Prostate gland (tissue), 2 donors: ENCODE measurements at regions not wholly inside any gene's neighbourhood (a gene's known extent, or its start where the extent isn't known, plus 50 kb on each side); places are given as distances from the start of the nearest gene placed in this dataset.

Experiments used
- DNase-seq: peaks from one replicate; pipeline ENCODE4 v3.0.0-alpha.2; 2019; ENCODE audit warnings: low spot score
- H3K27ac ChIP-seq, 2 donors: fragments of 200-600 bp; sonication (generic); 2 replicates each; pipeline ENCODE4 v1.5.1; 2017 to 2019
- H3K27me3 ChIP-seq: fragments of 200-600 bp; sonication (generic); replicated peaks from 2 replicates; pipeline ENCODE4 v1.5.1; 2019; ENCODE audit not compliant: insufficient read depth
- H3K36me3 ChIP-seq, 2 donors: fragments of 200-600 bp; sonication (generic); 1 replicate in 1 of 2; 2 replicates in 1 of 2; pipeline versions ENCODE4 v1.5.1 to v1.8.1; 2017 to 2019
- H3K4me1 ChIP-seq: fragments of 200-600 bp; sonication (generic); replicated peaks from 2 replicates; pipeline ENCODE4 v1.5.1; 2019
- H3K4me3 ChIP-seq, 2 donors: fragments of 200-600 bp; sonication (generic); 2 replicates each; pipeline ENCODE4 v1.5.1; 2017 to 2019
- H3K9me3 ChIP-seq: fragments of 200-600 bp; sonication (generic); 2 replicates; pipeline ENCODE4 v1.5.1; 2017
- CTCF ChIP-seq, 4 experiments: fragments of 200-600 bp in 2 of 4; fragments of 450-650 bp in 2 of 4; sonication (generic) in 2 of 4; IDR thresholded peaks; 1 replicate in 3 of 4; 2 replicates in 1 of 4; pipeline ENCODE4 v1.5.1; 2016 to 2019; ENCODE audit warnings: antibody characterized with exemption in 4 of 4, mild to moderate bottlenecking in 2 of 4, moderate library complexity in 2 of 4
- POLR2A ChIP-seq: fragments of 450-650 bp; IDR thresholded peaks from one replicate; pipeline ENCODE4 v1.6.1; 2016; ENCODE audit warnings: antibody characterized with exemption, mild to moderate bottlenecking
- POLR2AphosphoS5 ChIP-seq: sonication (generic); formaldehyde crosslinking; IDR thresholded peaks from one replicate; pipeline ENCODE4 v1.6.1; 2017; ENCODE audit warnings: antibody characterized with exemption
- WGBS: methylation state at CpG from one replicate; pipeline ENCODE4 v1.1.5; 2018; 5-methylcytosine and 5-hydroxymethylcytosine counted together
- intact Hi-C: fragments of 100-400 bp; cut with DNase I; formaldehyde crosslinking; loops from one replicate; pipeline ENCODE4 v1.14.2; 2022

- TF ChIP-seq CTCF (IDR thresholded peaks at IDR 0.05) (no peak), POLR2A (no peak), POLR2AphosphoS5 (no peak)
- H3K27me3 ChIP-seq = no peaks in the 10 kb centered on the region
- no peak overlapping the region for H3K4me3 ChIP-seq
- intact Hi-C loops = no loop called here
- DNase-seq = no peak
- no peak overlapping the region for H3K27ac ChIP-seq
- no peaks in the 10 kb centered on the region for H3K9me3 ChIP-seq
- H3K36me3 ChIP-seq = no peaks in the 10 kb centered on the region
- WGBS = 94% methylated on average over 1 of the region's 1 CpG
- H3K4me1 ChIP-seq = no peaks in the 10 kb centered on the region
Measured at GRCh38 chr4:19857991-19858390, 393.7 kb upstream of the SLIT2 start.

GRCh38 chr4:19857380-19857779 is 394.3 kb upstream of the SLIT2 start:
- Histone ChIP-seq H3K27me3 (no peaks in the 10 kb centered on the region), H3K4me1 (no peaks in the 10 kb centered on the region), H3K9me3 (no peaks in the 10 kb centered on the region), H3K27ac (no peak overlapping the region), H3K36me3 (no peaks in the 10 kb centered on the region), H3K4me3 (no peak overlapping the region)
- TF ChIP-seq POLR2A (no peak), POLR2AphosphoS5 (no peak), CTCF (IDR thresholded peaks at IDR 0.05) (no peak)
- DNase-seq = no peak
- intact Hi-C loops = no loop called here
- 52% methylated on average over 2 of the region's 2 CpGs for WGBS

GRCh38 chr4:19850909-19851308 is 400.8 kb upstream of the SLIT2 start:
- intact Hi-C loops = no loop called here
- H3K27me3 ChIP-seq = no peaks in the 10 kb centered on the region
- H3K27ac ChIP-seq = no peak overlapping the region
- TF ChIP-seq CTCF (IDR thresholded peaks at IDR 0.05) (no peak), POLR2A (no peak), POLR2AphosphoS5 (no peak)
- DNase-seq = no peak
- H3K9me3 ChIP-seq = no peaks in the 10 kb centered on the region
- WGBS = 89% methylated on average over 5 of the region's 5 CpGs
- no peaks in the 10 kb centered on the region for H3K4me1 ChIP-seq
- no peaks in the 10 kb centered on the region for H3K36me3 ChIP-seq
- H3K4me3 ChIP-seq = no peak overlapping the region

- H3K36me3 ChIP-seq = no peaks in the 10 kb centered on the region
- no peak for DNase-seq
- WGBS = 54% methylated on average over 2 of the region's 2 CpGs
Measured at GRCh38 chr4:19844446-19844845, 407.3 kb upstream of the SLIT2 start.

More at GRCh38 chr4:19844446-19844845, 407.3 kb upstream of the SLIT2 start:
- Histone ChIP-seq H3K4me1 (no peaks in the 10 kb centered on the region), H3K27ac (no peak overlapping the region), H3K27me3 (no peaks in the 10 kb centered on the region), H3K4me3 (no peak overlapping the region), H3K9me3 (no peaks in the 10 kb centered on the region)
- TF ChIP-seq POLR2A (no peak), POLR2AphosphoS5 (no peak), CTCF (IDR thresholded peaks at IDR 0.05) (no peak)
- intact Hi-C loops = no loop called here
